ENCODE measurements at regions not wholly inside any gene's neighbourhood (a gene's known extent, or its start where the extent isn't known, plus 50 kb on each side); places are given as distances from the start of the nearest gene placed in this dataset.
A peak's percentile ranks its signal among the peaks of the same experiment; 100 is the strongest.
"Not testable (repeated sequence)": the region's sequence is repeated elsewhere in the genome, so short reads cannot be mapped to it uniquely, and the experiment has no call there.

DNA sequence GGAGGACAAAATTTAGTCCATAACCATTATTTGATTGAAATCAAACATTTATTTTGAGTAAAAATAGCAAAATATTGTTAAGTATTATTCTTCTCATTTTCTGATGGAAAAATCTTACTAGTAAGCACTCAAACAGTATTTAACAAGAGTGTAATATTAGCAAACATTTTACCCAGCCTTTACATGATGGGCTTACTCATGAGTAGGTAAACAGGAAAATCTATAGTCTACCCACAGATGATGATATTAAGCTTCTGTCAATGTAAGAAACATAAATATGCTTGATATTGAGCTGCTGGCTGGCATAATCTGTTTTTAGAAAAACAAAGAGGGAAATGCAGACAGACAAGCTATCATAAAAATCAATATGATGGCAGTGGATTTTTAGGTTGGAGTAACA, 418.5 kb upstream of the COX7C start:
- DNase-seq (ENCODE audit: missing footprints): no peak
- intact Hi-C loops (cut with DNase I): no loop called here
- no peak for ATAC-seq

DNA sequence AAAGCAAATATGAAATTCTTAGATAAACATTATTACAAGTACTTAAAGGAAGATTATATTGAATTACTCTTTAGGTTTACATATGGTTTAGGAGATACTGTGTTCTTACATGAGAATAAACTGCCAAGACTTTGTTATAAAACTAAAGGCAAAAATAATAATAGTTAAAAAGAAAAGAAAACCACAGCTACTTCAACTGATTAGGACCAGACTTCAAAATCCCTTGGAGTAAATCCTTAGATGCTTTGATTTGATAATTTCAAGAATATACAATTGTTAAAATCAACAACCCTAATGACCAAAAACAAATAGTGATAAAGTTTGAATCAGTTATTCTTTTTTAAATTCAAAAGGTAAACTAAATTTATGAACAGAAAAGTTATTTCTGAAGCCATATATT, 389.6 kb upstream of the COX7C start:
- ATAC-seq (no peak), DNase-seq (ENCODE audit: missing footprints) (no peak)
- intact Hi-C loops (cut with DNase I): no loop called here

DNA sequence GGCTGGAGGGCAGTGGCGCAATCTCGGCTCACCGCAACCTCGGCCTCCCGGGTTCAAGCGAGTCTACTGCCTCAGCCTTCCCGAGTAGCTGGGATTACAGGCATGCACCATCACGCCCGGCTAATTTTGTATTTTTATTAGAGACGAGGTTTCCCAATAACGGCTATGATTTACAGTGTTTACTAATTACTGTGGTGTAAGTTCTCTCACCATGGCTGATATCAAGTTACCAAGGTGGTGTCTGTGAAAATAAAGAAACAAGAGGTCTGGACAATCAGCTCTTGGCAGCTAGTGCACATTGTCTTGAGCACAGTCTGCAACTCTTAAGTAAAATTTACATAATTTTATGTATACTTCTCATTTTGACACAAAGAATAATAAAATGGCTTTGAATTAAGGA, 385.5 kb upstream of the COX7C start:
- intact Hi-C loops (cut with DNase I): no loop called here
- DNase-seq (ENCODE audit: missing footprints) (no peak), ATAC-seq (no peak)

DNA sequence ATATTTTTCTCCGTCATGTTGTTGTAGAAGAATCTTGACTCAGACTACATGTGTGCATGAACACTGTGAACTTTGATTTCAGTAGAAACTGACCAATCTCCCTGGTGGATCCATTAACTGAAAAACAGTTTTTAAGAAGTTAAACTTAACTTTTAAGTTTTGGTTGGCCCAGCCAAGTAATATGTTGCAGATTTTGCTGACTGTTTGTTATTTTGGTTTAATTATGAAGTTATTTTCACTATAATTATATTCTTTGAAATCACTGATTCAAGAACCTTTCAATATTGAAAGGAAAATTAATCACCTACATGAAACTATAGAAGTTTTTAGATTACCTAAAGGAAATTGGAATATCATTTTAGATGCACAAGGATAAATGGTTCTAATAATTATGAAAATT, 373.6 kb upstream of the COX7C start:
- DNase-seq (ENCODE audit: missing footprints) (no peak), ATAC-seq (no peak)
- intact Hi-C loops (cut with DNase I): no loop called here

DNA sequence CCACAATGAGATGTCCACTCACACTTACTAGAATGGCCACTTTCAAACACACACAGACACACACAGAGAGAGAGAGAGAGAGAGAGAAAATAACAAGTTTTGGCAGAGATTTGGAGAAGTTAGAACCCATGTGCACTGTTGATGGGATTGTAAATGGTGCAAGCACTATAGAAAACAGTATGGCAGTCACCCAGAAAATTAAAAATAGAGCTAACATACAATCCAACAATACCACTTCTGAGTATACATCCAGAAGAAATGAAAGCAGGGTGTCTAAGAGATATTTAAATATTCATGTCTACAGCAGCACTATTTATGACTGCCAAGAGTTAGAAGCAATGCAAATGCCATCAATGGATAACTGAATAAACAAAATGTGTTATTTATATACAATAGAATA, 359.9 kb upstream of the COX7C start:
- ATAC-seq (no peak), DNase-seq (ENCODE audit: missing footprints) (no peak)
- intact Hi-C loops (cut with DNase I): no loop called here

DNA sequence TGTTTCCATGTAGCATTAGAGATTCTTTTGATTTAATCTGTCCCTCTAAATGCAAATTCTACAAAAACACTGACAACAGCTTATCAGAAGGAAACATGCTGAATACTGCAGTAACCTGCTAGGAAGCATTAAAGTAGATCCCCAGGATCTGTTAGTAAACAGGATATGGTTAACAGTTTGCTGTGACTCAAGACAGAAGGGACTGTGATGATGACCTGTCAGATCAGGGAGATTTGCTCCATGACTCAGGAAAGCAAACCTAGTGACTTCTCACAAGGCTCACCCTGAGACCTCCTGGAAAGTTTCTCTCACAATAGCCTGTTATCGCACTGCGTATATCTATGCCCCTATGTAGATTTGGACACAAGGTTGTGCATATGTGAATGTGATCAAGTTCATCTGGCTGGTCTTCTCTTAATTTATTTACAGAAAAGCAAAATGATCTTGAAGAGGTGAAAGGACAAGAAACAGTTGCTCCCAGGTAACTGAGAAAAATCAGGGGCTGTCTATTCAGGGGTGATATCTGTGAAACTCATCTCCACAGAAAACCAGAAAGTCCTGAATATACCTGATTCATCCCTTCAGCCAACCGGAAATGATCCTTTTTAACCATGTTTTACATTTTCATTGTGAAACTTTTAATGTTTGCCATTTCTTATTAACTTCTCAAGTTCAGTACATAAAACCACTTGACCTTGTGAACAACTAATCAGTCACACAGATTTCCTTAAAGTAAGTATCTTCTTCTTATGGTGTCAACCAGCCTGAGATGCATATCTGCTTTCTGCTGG, 333.1 kb upstream of the COX7C start:
- DNase-seq (ENCODE audit: missing footprints); intact Hi-C loops (cut with DNase I); ATAC-seq: not testable (repeated sequence)

DNA sequence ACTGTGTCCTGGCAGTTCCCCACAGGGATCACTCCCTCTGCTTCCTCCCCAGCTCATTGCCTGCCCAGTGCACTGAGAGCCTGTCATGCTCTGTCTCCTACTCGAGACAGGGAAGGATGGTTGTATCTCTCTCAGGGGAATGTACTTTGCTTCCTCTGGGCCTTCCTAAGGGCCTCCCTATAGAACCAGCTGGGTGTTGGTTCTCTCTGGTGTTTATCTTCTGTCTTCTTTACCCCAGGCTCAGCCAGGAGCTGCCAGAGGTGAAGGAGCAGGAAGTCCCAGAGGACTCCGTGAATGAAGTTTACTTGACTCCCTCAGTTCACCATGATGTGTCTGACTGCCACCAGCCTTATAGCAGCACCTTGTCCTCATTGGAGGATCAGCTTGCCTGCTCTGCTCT, 330.3 kb upstream of the COX7C start:
- ATAC-seq; DNase-seq (ENCODE audit: missing footprints); intact Hi-C loops (cut with DNase I): not testable (repeated sequence)

DNA sequence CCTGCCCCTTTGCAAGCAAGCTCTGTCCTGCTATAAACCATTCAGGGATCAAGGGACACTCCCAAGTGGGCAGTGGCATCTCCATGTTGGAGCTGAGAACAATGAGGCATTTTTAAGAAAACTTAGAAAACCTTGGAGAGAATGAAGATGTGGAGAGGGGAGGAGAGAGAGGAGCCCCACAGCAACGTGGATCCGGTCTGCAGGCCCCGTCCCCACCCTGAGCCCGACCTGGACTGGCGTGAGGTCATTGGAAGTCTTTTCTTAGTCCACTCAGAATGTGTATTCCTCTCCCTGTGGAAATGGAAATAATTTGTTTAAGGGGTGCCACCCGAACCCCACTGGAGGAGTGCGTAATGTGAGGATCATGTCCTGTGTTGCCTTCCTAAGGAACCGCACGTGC, 328.0 kb upstream of the COX7C start:
- DNase-seq (ENCODE audit: missing footprints); ATAC-seq; intact Hi-C loops (cut with DNase I): not testable (repeated sequence)

DNA sequence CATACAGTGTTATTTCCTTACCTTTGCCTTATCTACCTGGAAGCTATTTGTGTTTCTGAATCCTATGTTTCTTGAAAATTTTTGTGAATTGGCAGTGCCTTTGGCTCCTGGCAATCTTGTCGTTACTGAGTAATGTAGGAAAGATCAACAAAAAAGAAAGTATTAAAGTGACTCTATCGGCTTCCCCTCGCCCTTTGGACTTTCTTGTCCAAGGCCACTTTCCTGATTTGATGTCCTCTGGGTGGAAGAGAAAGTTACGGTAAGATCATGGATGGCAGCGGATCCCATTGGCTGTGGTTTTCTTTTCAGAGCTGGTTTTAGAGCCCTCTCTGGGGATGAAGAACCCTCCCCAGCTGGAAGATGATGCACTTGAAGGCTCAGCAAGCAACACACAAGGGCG, 324.9 kb upstream of the COX7C start:
- ATAC-seq; intact Hi-C loops (cut with DNase I); DNase-seq (ENCODE audit: missing footprints): not testable (repeated sequence)

DNA sequence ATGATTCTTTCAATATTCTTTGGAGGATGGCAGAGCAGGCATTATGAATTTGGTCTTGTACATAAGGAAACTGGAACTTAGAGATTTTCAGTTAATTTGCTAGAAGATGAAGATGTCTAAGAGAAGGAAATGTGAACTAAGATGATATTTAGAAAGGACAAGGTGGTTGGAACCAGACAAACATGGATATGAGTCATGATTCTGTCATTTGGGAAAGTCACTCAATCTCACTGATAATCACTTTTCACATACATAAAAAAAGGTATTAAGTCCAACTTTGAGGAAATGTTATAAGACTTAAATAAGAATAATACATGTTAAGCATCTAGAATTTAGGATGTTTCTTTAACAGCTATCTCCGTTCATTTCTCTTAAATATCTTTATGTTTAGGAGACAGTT, 315.1 kb upstream of the COX7C start:
- DNase-seq (ENCODE audit: missing footprints); ATAC-seq; intact Hi-C loops (cut with DNase I): not testable (repeated sequence)

DNA sequence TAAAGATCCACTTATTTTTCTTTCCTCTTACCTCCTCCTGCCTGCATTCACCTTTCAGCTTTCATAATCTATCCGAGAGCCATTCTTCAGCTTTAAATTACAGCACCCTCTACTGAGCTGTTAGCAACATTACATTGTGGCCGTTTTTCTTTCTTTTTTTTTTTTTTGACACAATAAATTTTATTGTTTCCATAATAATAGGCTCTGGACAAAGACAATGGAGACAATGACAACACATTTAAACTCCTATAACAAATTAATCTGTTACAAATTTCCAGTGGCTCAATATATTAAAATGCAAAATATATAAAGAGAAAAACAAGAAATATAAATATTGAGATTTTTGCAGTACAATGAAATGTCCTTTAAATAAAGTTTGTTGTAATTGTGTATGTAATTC, 312.7 kb upstream of the COX7C start:
- intact Hi-C loops (cut with DNase I); DNase-seq (ENCODE audit: missing footprints); ATAC-seq: not testable (repeated sequence)

DNA sequence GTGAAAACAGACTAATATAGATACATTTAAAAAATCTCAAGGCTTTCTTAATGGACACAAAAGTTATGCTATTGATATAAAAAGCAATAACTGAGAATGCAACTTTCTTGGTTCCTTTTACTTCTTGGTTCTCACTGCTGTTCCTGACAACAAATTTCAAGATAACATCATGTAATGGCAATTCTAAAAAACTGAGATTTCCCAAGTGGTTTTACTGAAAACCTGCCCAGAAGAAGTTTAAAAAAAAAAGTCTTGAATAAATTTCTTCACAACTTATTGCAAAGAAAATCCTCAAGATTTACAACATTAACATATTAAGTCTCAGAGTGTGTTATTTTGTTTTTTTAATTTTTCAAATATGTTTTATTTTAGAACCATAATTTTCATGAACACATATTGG, 302.8 kb upstream of the COX7C start:
- intact Hi-C loops (cut with DNase I): no loop called here
- ATAC-seq (no peak), DNase-seq (ENCODE audit: missing footprints) (no peak)

DNA sequence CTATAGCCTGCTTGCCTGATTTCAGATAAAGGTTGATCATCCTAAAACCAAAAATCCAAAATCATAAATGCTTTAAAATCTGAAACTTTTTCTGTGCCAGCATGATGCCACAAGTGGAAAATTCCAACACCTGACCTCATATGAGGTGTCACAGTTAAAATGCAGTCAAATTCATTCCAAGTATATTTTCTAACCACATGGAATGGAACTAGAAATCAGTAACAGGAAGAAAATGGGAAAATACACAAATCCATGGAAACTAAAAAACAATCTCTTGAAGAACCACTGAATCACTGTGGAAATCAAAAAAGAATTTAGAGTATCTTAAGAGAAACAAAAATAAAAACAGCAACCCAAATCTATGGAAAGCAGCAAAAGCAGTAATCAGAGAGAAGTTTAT, 297.5 kb upstream of the COX7C start:
- no peak for ATAC-seq
- no peak for DNase-seq (ENCODE audit: missing footprints)
- intact Hi-C loops (cut with DNase I): no loop called here

DNA sequence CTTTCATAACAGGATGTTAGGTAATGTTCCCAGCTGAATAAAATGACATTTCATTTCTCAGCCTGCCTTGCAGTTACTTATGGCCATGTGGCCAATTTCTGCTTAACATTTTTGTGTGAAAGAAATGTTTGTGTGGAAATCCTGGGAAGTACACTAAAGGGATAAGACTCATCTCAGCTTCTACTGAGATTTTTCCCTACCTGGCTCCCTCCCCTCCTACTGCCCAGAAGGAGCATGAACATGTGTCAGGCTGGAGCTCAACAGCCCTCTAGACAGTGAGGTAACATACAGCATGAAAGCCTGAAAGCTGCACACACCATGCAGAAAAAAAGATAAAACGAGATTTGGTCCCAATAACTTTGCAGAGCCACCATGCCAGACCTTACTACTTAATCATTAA, 288.4 kb upstream of the COX7C start:
- intact Hi-C loops (cut with DNase I): no loop called here
- DNase-seq (ENCODE audit: missing footprints) (no peak), ATAC-seq (peak; percentile 72)

DNA sequence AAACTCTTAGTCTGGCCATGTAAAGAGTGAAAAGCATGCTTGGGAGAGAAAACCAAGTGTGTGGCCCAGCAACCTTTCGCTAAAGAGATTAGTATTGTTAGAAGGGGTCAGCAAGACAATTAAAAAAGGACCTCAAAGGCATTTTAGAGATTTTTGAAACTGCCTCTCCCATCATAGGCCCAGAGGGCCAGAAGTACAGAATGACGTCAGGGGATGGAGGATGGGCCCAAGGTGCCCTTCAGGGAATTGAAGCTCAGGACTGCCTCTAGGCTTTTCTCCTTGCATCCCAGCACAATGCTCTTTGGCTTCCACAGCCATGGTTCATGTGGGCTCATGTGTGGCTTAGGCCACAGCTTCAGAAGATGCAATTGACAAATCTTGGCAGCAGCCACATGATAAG, 287.0 kb upstream of the COX7C start:
- ATAC-seq (no peak), DNase-seq (ENCODE audit: missing footprints) (no peak)
- intact Hi-C loops (cut with DNase I): no loop called here

DNA sequence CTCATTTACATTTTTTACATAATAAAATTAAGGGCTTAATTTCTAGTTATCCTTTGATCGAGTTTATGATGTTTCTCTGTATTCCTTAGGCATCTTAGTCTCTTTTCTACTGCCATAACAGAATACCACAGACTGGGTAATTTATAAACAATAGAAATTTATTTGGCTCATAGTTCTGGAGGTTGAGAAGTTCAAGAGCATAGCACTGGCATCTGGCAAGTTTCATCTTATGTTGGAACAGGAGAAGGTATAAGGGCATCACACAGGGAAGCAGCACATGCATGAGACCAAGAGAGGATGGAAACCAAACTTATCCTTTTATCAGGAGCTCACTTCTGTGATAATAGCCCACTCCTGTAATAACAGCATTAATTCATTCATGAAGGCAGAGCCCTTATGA, 284.9 kb upstream of the COX7C start:
- intact Hi-C loops (cut with DNase I): no loop called here
- DNase-seq (ENCODE audit: missing footprints) (no peak), ATAC-seq (no peak)

DNA sequence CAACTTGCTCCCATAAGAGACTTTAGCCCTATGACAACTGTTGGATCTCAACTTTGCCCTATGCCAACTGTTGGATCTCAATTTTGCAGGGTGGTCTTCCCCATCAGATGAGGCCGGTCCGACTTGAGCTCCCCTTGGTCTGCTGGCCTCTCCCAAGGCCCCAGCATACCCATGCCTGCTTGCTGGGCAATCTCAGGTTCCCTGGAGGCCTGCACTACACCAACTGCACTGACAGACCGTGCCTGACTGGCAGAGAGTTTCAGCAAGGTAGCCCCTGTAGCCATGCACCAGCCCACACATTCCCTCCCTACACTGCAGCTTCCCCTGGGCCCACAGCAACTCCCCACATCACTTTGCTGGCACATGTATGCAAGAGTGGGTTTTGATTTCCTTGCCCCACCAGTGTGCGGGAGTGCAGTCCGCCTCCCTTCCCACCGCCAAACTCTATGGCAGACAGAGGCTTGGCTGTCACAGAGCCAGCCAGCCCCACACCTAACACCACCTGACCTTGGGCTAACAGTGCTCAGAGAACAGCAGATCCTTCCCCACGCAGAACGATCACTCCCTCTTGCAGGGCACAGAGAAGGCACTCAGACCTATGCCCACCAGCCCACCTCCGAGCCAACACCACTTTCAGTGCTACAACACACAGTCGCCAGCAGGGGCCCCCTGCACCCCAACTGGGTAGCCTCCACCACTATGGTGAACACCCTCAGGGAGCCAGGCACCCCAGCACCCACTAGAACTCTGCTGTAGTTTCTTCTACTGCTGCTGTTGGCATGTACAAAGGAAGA, 279.9 kb upstream of the COX7C start:
- intact Hi-C loops (cut with DNase I): no loop called here
- peak; percentile 42 for DNase-seq (ENCODE audit: missing footprints)
- no peak for ATAC-seq

DNA sequence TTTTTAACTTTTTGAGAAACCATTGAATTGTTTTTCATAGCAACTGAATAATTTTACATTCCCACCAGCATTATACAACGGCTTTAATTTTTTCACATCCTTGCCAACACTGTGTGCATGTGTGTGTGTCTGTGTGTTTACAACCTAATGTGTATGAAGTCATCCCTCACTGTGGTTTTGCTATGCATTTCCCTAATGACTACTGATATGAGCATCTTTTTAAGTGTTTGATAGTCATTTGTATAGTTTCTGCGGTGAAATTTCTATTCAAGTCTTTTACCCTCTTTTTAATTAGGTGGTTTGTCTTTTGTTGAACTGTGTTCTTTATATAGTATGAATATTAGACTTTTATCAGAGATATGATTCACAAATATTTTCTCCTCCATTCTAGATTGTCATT, 263.1 kb upstream of the COX7C start:
- ATAC-seq (no peak), DNase-seq (ENCODE audit: missing footprints) (no peak)
- intact Hi-C loops (cut with DNase I): no loop called here

DNA sequence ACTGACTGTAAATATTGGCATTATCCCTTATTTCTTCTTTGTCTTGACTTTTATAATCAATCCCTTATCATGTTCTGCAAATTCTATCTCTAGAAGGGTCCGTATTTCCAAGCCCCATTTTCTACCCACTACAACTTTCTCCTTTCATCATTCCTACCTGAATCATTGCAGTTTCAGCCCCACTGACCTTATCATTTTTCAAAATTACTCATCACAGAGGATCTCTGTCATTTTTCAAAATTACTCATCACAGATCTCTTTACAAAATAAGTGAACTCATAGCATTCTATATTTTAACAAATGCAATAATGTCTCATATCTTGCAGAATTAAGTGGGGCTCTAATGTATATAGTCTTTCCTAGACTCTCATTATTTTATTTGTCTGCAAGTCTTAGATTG, 256.9 kb upstream of the COX7C start:
- intact Hi-C loops (cut with DNase I): no loop called here
- ATAC-seq: no peak
- DNase-seq (ENCODE audit: missing footprints): no peak

DNA sequence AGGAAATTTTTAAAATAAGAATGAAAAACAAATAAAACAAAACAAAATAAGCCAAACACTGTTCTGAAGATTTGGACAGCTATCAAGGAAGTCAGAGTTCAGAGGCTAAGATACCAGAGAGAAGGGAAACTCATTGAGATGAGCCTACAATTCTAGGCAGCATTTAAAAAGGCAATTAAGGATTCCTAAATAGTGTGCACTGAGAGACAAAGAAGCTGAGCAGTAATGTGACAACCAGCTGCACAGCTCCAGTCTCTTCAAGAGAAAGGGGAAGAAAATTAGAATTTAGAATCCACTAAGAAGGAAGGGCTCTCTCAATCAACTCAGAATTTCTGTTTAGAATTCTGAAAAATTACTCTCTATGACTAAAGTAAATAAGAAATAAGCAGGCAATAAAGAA, 246.7 kb upstream of the COX7C start:
- intact Hi-C loops (cut with DNase I): no loop called here
- DNase-seq (ENCODE audit: missing footprints) (no peak), ATAC-seq (no peak)

All from Right ventricle myocardium inferior (tissue), 1 donor.